GM18907 (cell line): ENCODE measurements at regions not wholly inside any gene's neighbourhood (a gene's known extent, or its start where the extent isn't known, plus 50 kb on each side); places are given as distances from the start of the nearest gene placed in this dataset.

Experiments
- ATAC-seq: cut with Tn5 transposase; IDR thresholded peaks from one replicate; pipeline ENCODE4 v1.9.1; 2021; ENCODE audit warnings: mild to moderate bottlenecking, moderate library complexity; ENCODE audit not compliant: unreplicated experiment

DNA sequence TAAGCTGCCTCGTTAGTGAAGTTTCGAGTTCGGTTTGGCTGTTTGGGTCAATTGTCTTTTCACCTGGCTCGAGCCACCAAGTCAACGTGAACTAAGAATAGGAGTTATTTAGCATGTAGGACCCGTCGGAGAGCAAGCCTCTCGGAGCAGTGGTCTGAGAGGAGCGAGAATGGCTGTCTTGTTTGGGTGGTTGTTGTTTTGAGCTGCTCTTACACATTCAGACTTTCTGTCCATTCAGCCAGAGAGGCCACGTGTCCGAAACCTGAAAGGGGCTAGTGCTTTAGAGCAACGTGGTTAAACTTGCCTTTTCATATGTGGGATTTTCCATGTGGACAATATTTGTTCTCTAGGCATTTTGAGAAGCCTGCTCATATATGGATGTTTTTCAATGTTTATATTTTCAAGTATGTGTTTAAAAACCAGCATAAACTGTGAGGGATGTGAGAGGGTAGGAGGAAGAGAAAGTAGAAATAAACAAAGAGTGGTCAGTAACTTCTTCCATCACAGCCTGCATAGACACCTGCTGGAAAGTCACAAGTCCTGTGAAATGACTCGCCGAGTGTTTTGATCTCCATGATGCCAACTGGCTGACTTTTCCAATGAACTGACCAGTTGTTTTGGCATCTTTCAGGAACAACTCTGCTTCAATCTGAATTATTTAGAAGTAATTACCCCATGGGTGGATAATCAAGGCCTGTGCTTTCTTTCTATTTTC lies 221.0 kb downstream of the ASCL1 start:
- ATAC-seq, result no peak

DNA sequence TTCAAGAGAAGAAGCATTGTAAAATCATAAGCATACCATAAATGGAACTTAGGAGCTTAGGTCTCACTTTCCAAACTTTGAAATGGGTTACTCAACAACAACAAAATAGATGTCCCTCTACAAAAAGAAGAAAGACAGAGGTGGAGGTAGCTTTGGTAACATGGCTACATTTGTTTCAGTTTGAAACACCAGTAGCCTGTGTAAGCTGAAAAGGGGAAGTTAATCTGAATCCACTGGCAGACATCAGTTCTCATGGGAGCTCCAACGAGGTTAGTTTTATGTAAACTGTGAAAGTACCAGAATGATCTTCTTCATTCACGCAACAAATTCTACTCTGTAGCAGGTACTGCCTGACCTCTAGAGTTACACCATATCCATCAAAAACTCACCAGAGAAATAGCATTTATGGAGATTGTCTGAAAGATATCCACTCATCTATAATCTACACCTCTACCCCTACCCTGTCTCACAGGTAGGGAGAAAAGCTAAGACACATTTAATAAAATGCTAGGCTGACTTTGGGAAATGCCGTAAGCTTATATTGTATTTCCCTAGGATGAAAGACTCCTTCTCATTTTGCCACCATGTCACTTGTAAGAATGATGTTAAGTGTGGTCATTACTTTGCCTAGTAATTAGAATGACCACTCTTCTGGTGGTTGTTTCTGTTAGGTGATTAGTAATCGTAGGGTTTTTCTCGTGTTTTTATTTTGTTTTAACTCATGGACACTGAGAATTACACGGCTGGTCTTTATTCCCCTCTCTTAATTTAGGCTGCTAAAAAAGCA lies 224.1 kb downstream of the ASCL1 start:
- ATAC-seq, result peak; percentile 90

DNA sequence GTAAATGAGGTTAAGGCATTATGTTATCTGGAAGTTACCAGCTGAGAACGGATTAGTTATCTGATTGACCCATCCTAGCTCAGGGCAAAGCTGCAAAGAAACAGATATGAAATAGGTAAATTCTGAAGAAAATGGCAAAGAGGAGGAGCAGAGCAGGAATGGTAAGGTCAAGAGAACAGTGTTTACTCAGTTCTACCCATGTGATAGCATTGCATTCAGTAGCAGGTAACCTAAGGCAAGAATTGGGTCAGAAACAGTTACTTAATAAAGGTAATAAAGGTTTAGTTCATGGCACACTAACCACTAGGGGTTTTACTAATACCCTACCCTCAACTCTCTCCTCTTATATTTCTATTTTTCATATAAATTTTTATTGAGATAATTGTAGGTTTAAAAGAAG lies 224.8 kb downstream of the ASCL1 start:
- ATAC-seq, result no peak

DNA sequence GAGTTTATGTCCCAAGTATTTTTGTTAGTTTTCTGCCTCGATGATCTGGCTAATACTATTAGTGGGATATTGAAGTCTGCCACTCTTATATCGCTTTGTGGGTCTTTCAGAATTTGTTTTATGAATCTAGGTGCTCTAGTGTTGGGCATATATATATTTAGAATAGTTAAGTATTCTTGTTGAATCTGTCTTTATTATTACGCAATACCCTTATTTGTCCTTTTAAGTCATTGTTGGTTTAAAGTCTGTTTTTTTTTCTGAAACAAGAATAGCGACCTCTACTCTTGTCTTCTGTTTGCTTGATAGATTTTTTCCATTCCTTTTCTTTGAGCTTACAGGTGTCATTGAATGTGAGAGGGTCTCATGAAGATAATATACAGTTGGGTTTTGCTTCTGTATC lies 239.0 kb downstream of the ASCL1 start:
- ATAC-seq, result no peak

DNA sequence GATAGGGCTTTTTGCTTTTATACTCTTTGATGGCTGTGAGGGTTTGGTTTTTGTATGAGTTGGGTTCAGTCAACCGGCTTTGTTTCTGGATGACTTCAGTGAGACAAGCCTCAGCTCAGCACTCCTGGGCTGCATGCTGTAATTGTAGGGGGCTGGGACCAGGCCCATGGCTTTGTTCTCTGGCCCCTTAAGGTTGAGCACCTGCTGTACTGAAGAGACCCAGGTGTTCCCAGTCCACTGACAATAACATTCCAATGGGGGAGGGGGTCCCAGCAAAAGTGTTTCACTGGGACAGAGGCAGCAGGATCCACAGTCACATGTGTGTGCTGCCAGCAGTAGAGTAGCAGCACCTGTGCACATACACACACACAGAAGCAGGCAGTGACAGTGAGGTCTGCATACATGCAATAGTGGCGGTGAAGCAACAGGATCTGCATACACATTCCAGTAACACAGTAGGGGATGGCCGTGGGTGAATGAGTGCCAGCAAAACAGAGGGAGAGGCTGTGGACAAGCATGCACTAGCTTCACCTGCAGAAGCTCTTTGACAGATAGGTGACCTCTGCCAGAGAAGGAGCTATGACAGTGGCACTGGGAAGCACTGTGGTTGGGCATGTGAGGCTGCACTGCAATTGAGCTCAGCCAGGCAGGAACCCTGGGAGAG lies 240.4 kb downstream of the ASCL1 start:
- no peak for ATAC-seq

DNA sequence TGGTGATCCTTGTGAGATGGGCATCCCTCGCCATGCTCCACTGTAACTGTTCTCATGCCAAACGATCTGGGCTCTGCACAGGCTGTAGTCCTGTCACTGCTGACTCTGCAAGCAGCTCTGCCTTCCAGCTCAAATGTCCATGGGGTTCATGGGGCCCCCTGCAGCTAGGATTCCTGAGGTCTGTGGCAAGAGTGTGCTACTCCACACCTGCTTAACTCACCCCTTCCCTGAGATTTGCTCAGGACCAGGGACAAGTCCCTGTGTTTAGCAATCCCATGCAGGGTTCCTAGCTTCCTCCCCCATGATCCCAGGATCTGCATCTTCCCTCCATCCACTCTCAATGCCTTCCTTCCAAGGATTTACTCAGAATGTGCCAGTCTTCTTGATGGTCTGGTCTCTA lies 241.0 kb downstream of the ASCL1 start:
- ATAC-seq, result no peak

DNA sequence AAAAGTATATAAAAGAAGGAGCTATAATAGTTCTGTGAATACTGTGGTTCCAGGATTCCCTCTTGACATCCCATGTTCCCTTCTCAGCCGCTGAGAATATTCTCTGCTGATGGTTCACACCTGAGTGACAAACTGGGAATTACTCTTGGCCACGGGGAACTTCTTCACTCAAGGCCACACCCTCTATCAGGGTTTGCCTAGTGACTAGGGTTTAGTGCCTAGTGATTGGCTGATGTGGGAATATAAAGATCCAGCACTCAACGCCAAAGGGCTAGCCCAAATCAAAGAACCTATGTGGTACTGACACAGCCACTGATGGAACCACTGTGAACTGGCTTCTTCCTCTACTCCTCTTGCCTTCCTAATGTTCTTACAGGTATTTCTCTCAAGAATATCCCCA lies 248.4 kb downstream of the ASCL1 start:
- ATAC-seq, result no peak

DNA sequence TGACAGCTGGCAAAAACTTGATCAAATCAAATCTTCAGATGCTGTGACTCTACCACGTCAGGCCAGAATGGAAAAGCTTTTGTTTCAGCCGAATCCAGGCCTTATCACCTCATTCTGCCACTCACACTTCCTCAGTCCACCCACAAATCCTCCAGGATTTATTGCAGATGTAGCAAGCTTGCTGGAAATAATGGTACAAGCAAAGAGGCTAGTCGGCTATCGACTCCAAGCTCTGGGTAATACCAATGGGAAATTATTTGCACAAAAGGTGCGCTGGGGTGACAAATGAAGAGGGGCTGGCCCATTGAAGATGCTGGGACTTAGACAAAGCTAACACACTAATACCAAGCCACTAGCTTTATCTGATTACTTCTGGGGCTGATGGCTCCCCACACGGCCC lies 250.5 kb downstream of the ASCL1 start:
- ATAC-seq, result no peak

DNA sequence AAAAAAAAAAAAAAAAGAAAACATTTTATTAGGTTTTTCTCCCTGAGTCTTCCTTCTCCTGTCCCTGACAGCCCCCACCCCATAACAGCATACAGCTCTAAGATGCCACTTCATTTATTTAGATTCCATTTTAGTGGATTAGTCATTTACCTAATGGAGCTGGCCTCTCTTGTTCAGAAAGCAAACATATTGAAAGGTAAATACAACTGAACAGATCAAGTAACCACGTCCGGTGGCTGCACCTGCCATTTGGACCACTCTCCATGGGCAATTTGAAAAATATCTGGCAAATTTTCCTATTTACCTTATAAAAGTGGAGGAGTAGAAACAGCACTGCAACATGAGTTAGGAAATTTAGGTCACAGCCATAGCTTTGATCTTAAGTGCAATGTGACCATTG lies 254.6 kb downstream of the C12orf42 start:
- no peak for ATAC-seq

DNA sequence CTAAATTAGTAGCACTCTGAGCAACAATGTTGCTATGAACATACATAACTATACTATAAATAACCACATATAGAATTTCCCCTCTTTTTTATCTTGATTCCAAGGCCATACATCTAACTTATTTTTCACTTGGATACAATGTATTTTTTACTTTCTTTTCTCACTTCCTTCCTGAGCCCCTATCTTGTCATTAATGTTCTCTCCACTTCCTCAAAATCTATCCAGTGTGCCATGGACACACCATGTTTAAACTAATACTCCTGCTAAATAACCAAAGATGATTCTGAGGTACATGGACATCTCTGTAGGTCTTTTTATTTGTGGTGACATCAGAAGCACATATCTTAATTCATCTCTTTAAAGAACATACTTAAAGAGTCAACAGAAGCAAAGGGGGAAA lies 251.2 kb downstream of the C12orf42 start:
- ATAC-seq, result no peak

DNA sequence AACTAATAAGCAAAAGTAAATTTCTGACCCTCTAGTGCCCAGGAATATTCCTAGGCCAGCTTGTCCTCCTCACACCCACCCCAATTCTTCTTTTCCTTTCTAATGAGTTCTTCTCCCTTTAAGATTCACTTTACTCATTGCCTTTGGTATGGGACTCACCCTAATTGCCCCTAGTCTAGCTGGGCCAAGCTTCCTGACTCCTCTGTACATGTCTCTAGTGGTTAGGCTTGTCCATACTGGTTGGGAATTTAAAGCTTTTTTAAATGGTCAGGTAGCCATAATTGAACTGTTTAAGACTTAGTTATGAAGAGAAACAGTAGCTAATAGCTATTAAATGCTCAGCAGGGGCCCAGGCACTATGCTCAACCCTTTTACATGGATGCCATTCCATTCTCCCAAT lies 248.2 kb downstream of the C12orf42 start:
- ATAC-seq, result no peak

DNA sequence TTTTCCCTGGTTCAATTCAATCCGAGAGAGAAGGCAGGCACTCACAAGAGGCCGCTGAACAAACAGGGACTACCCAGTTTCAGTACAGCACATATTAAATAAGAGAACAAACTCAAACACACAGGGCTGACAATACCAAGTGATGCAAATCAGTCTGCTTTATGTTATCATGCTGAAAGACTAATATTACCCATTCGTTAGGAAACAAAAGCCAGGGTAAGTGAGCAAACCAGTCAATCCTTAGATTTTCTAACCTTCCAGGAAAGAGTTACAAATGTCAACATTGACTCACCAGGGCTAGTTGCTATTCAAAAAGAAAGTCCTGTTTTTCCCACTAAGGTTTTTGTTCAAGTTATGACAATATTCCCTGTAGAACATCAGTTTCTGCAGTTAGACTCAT lies 246.2 kb downstream of the C12orf42 start:
- no peak for ATAC-seq

DNA sequence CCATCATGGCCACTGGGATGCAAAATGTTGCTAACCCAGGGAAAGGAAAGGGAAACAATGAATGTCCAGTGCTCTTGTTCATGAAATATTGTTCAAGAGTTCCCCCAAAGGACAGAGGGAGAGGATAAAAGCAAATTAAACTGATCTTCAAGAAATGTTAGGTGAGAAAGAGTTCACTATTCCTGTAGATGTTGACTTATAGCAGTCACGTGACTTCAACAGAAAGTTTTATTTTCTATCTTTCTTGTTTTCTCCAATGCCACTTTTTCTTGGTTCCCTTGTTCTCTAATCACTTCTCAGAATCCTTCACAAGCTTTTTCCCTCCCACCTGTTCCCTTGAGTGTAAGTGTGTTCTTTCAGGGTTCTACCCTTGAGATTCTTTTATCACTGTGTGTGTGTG lies 245.3 kb downstream of the C12orf42 start:
- ATAC-seq, result no peak
